ENCODE measurements at regions not wholly inside any gene's neighbourhood (a gene's known extent, or its start where the extent isn't known, plus 50 kb on each side); places are given as distances from the start of the nearest gene placed in this dataset.

GRCh38 chr1:117802531-117803257, 126.7 kb downstream of the GDAP2 start:
- no peaks in the 10 kb centered on the region for H3K4me1 ChIP-seq (ENCODE audit: control insufficient read depth in 1 of 2, insufficient read depth in 1 of 2, low read depth in 1 of 2, low read length in 1 of 2)
- no peak overlapping the region for H3K4me3 ChIP-seq (ENCODE audit: low read depth in 1 of 2, low read length in 1 of 2)
- no peaks in the 10 kb centered on the region for H3K9me3 ChIP-seq
- H3K27ac ChIP-seq, result no peak overlapping the region
- no peak for TF ChIP-seq CTCF (IDR thresholded peaks at IDR 0.05)
- no peaks in the 10 kb centered on the region for H3K27me3 ChIP-seq
- no peaks in the 10 kb centered on the region for H3K36me3 ChIP-seq

GRCh38 chr1:117803318-117803717, 126.1 kb downstream of the GDAP2 start:
- Histone ChIP-seq H3K9me3 (no peaks in the 10 kb centered on the region), H3K4me1 (ENCODE audit: control insufficient read depth in 1 of 2, insufficient read depth in 1 of 2, low read depth in 1 of 2, low read length in 1 of 2) (no peaks in the 10 kb centered on the region), H3K4me3 (ENCODE audit: low read depth in 1 of 2, low read length in 1 of 2) (no peak overlapping the region), H3K27me3 (no peaks in the 10 kb centered on the region), H3K27ac (no peak overlapping the region), H3K36me3 (no peaks in the 10 kb centered on the region)
- TF ChIP-seq CTCF (IDR thresholded peaks at IDR 0.05), result no peak

GRCh38 chr1:117809764-117810163, 119.7 kb downstream of the GDAP2 start:
- Histone ChIP-seq H3K36me3 (no peaks in the 10 kb centered on the region), H3K27me3 (peaks cover 3% of the 10 kb centered on the region), H3K9me3 (no peaks in the 10 kb centered on the region), H3K4me1 (ENCODE audit: control insufficient read depth in 1 of 2, insufficient read depth in 1 of 2, low read depth in 1 of 2, low read length in 1 of 2) (no peaks in the 10 kb centered on the region), H3K4me3 (ENCODE audit: low read depth in 1 of 2, low read length in 1 of 2) (no peak overlapping the region), H3K27ac (no peak overlapping the region)
- TF ChIP-seq CTCF (IDR thresholded peaks at IDR 0.05), result no peak

GRCh38 chr1:117810553-117810952, 118.9 kb downstream of the GDAP2 start:
- H3K36me3 ChIP-seq, result no peaks in the 10 kb centered on the region
- no peak overlapping the region for H3K4me3 ChIP-seq (ENCODE audit: low read depth in 1 of 2, low read length in 1 of 2)
- no peaks in the 10 kb centered on the region for H3K4me1 ChIP-seq (ENCODE audit: control insufficient read depth in 1 of 2, insufficient read depth in 1 of 2, low read depth in 1 of 2, low read length in 1 of 2)
- TF ChIP-seq CTCF (IDR thresholded peaks at IDR 0.05), result no peak
- no peak overlapping the region for H3K27ac ChIP-seq
- H3K27me3 ChIP-seq, result peaks cover 3% of the 10 kb centered on the region
- H3K9me3 ChIP-seq, result no peaks in the 10 kb centered on the region

GRCh38 chr1:117812869-117813511, 116.4 kb downstream of the GDAP2 start:
- Histone ChIP-seq H3K27ac (no peak overlapping the region), H3K36me3 (no peaks in the 10 kb centered on the region), H3K4me1 (ENCODE audit: control insufficient read depth in 1 of 2, insufficient read depth in 1 of 2, low read depth in 1 of 2, low read length in 1 of 2) (no peaks in the 10 kb centered on the region), H3K9me3 (no peaks in the 10 kb centered on the region), H3K4me3 (ENCODE audit: low read depth in 1 of 2, low read length in 1 of 2) (no peak overlapping the region), H3K27me3 (peaks cover 3% of the 10 kb centered on the region)
- TF ChIP-seq CTCF (IDR thresholded peaks at IDR 0.05), result no peak

All from neutrophil (primary cell).